Parathyroid adenoma (tissue), 2 donors: ENCODE measurements at regions not wholly inside any gene's neighbourhood (a gene's known extent, or its start where the extent isn't known, plus 50 kb on each side); places are given as distances from the start of the nearest gene placed in this dataset.

ENCODE experiments used
- H2AFZ ChIP-seq: fragments of 300-600 bp; sonication (generic); one replicate; pipeline ENCODE4 v1.7.0; 2017; ENCODE audit warnings: antibody characterized with exemption, mild to moderate bottlenecking
- H3K27ac ChIP-seq: fragments of 300-600 bp; sonication (generic); one replicate; pipeline ENCODE4 v1.7.0; 2017
- H3K27me3 ChIP-seq: fragments of 300-600 bp; sonication (generic); one replicate; pipeline ENCODE4 v1.7.0; 2017; ENCODE audit warnings: low read length; ENCODE audit not compliant: control insufficient read depth, insufficient read depth
- H3K36me3 ChIP-seq: fragments of 300-600 bp; sonication (generic); one replicate; pipeline ENCODE4 v1.7.0; 2017; ENCODE audit warnings: low read length; ENCODE audit not compliant: control insufficient read depth, insufficient read depth
- H3K4me1 ChIP-seq: fragments of 300-600 bp; sonication (generic); one replicate; pipeline ENCODE4 v1.7.0; 2017; ENCODE audit warnings: control low read depth
- H3K4me2 ChIP-seq: fragments of 300-600 bp; sonication (generic); one replicate; pipeline ENCODE4 v1.7.0; 2017; ENCODE audit warnings: low read length
- H3K4me3 ChIP-seq: fragments of 300-600 bp; sonication (generic); one replicate; pipeline ENCODE4 v1.7.0; 2017; ENCODE audit warnings: low read depth, low read length
- H3K79me2 ChIP-seq: fragments of 300-600 bp; sonication (generic); one replicate; pipeline ENCODE4 v1.7.0; 2017; ENCODE audit warnings: control low read depth
- H3K9ac ChIP-seq: fragments of 300-600 bp; sonication (generic); one replicate; pipeline ENCODE4 v1.7.0; 2017; ENCODE audit warnings: mild to moderate bottlenecking
- H3K9me3 ChIP-seq: fragments of 300-600 bp; sonication (generic); one replicate; pipeline ENCODE4 v1.7.0; 2017; ENCODE audit warnings: low read length; ENCODE audit not compliant: control insufficient read depth
- TF ChIP-seq, protein P1 (sequence below): fragments of 300-600 bp; sonication (generic); IDR thresholded peaks from one replicate; pipeline ENCODE4 v1.7.0; 2017; ENCODE audit warnings: antibody characterized with exemption, mild to moderate bottlenecking
- donor health status: primary hyperparathyroidism.

- TF ChIP-seq, protein P1, sequence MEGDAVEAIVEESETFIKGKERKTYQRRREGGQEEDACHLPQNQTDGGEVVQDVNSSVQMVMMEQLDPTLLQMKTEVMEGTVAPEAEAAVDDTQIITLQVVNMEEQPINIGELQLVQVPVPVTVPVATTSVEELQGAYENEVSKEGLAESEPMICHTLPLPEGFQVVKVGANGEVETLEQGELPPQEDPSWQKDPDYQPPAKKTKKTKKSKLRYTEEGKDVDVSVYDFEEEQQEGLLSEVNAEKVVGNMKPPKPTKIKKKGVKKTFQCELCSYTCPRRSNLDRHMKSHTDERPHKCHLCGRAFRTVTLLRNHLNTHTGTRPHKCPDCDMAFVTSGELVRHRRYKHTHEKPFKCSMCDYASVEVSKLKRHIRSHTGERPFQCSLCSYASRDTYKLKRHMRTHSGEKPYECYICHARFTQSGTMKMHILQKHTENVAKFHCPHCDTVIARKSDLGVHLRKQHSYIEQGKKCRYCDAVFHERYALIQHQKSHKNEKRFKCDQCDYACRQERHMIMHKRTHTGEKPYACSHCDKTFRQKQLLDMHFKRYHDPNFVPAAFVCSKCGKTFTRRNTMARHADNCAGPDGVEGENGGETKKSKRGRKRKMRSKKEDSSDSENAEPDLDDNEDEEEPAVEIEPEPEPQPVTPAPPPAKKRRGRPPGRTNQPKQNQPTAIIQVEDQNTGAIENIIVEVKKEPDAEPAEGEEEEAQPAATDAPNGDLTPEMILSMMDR = no peak
Measured at GRCh38 chr4:167379076-167379835, 145.0 kb upstream of the SPOCK3 start.

GRCh38 chr4:167380964-167381363, 146.7 kb upstream of the SPOCK3 start:
- TF ChIP-seq, protein P1 = no peak
- H3K79me2 ChIP-seq = no peaks in the 10 kb centered on the region

More at GRCh38 chr4:167379076-167379835, 145.0 kb upstream of the SPOCK3 start:
- H3K79me2 ChIP-seq = no peaks in the 10 kb centered on the region
- no peak overlapping the region for H2AFZ ChIP-seq
- no peak overlapping the region for H3K4me2 ChIP-seq
- H3K4me1 ChIP-seq = no peaks in the 10 kb centered on the region
- H3K27me3 ChIP-seq = no peaks in the 10 kb centered on the region
- no peaks in the 10 kb centered on the region for H3K36me3 ChIP-seq
- H3K27ac ChIP-seq = no peak overlapping the region
- H3K9me3 ChIP-seq = no peaks in the 10 kb centered on the region
- no peak overlapping the region for H3K9ac ChIP-seq
- H3K4me3 ChIP-seq = no peak overlapping the region

GRCh38 chr4:167383291-167383690, 149.0 kb upstream of the SPOCK3 start:
- TF ChIP-seq, protein P1 = no peak
- Histone ChIP-seq H3K4me2 (no peak overlapping the region), H3K4me1 (no peaks in the 10 kb centered on the region), H3K4me3 (no peak overlapping the region), H3K27me3 (no peaks in the 10 kb centered on the region), H2AFZ (no peak overlapping the region), H3K9ac (no peak overlapping the region), H3K79me2 (no peaks in the 10 kb centered on the region), H3K9me3 (no peaks in the 10 kb centered on the region), H3K27ac (no peak overlapping the region), H3K36me3 (no peaks in the 10 kb centered on the region)

More at GRCh38 chr4:167380964-167381363, 146.7 kb upstream of the SPOCK3 start:
- no peaks in the 10 kb centered on the region for H3K9me3 ChIP-seq
- no peaks in the 10 kb centered on the region for H3K36me3 ChIP-seq
- H3K9ac ChIP-seq = no peak overlapping the region
- H3K4me2 ChIP-seq = no peak overlapping the region
- H3K4me3 ChIP-seq = no peak overlapping the region
- H3K27ac ChIP-seq = no peak overlapping the region
- no peak overlapping the region for H2AFZ ChIP-seq
- H3K27me3 ChIP-seq = no peaks in the 10 kb centered on the region
- no peaks in the 10 kb centered on the region for H3K4me1 ChIP-seq

GRCh38 chr4:167397586-167397985, 163.3 kb upstream of the SPOCK3 start:
- Histone ChIP-seq H3K9ac (no peak overlapping the region), H3K79me2 (no peaks in the 10 kb centered on the region), H3K9me3 (no peaks in the 10 kb centered on the region), H3K36me3 (no peaks in the 10 kb centered on the region), H3K4me1 (no peaks in the 10 kb centered on the region), H3K4me3 (no peak overlapping the region), H3K4me2 (no peak overlapping the region), H3K27ac (no peak overlapping the region), H3K27me3 (no peaks in the 10 kb centered on the region), H2AFZ (no peak overlapping the region)
- TF ChIP-seq, protein P1 = no peak

DNA sequence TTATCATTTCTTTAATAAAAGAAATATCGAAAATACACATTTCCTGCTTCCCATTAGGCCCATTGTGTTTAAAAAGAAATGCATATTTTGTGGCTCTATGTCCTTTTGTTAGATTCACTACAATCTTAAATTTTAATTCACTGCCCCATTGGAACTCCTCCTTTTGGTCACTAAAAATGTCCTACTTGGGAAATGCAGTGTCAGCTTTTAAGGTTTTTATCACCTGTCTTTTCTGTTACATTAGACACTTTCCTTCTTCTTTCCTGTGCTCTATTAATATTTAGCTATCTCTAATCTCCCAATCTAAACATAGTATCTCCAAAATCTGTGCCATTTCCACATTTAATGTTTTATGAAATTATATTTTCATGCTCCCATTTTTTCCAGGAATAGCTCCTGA, 164.9 kb upstream of the SPOCK3 start:
- Histone ChIP-seq H3K4me3 (no peak overlapping the region), H3K27me3 (no peaks in the 10 kb centered on the region), H3K9me3 (no peaks in the 10 kb centered on the region), H3K27ac (no peak overlapping the region), H3K79me2 (no peaks in the 10 kb centered on the region), H2AFZ (no peak overlapping the region), H3K36me3 (no peaks in the 10 kb centered on the region), H3K4me1 (no peaks in the 10 kb centered on the region), H3K9ac (no peak overlapping the region), H3K4me2 (no peak overlapping the region)
- TF ChIP-seq, protein P1 = no peak
